Nucleus accumbens (tissue), 56 donors: ENCODE measurements at regions not wholly inside any gene's neighbourhood (a gene's known extent, or its start where the extent isn't known, plus 50 kb on each side); places are given as distances from the start of the nearest gene placed in this dataset.
"Not testable (repeated sequence)": the region's sequence is repeated elsewhere in the genome, so short reads cannot be mapped to it uniquely, and the experiment has no call there.

Source experiments
- DNase-seq, 56 donors: peaks; one replicate each; lab custom pipeline; 2025; lab: John Stamatoyannopoulos, UW

GRCh38 chr5:34258598-34258997, 215.6 kb upstream of the C1QTNF3 start:
- not testable (repeated sequence) for DNase-seq

GRCh38 chr5:34261020-34261419, 218.0 kb upstream of the C1QTNF3 start:
- not testable (repeated sequence) for DNase-seq

- DNase-seq = not testable (repeated sequence)
Measured at GRCh38 chr5:34266151-34266550, 223.1 kb upstream of the C1QTNF3 start.

- not testable (repeated sequence) for DNase-seq
Measured at GRCh38 chr5:34296759-34297158, 253.7 kb upstream of the C1QTNF3 start.

GRCh38 chr5:34329201-34329600, 286.2 kb upstream of the C1QTNF3 start:
- DNase-seq = not testable (repeated sequence)

- DNase-seq = not testable (repeated sequence)
Measured at GRCh38 chr5:34329611-34330108, 286.6 kb upstream of the C1QTNF3 start.

GRCh38 chr5:34331928-34332454, 289.0 kb upstream of the C1QTNF3 start:
- DNase-seq = not testable (repeated sequence)

GRCh38 chr5:34339408-34340001, 296.5 kb upstream of the C1QTNF3 start:
- not testable (repeated sequence) for DNase-seq

GRCh38 chr5:34354440-34354839, 301.7 kb upstream of the RAI14 start:
- DNase-seq = not testable (repeated sequence)

GRCh38 chr5:34371417-34371816, 284.7 kb upstream of the RAI14 start:
- DNase-seq = not testable (repeated sequence)

GRCh38 chr5:34371817-34372216, 284.3 kb upstream of the RAI14 start:
- DNase-seq = not testable (repeated sequence)

GRCh38 chr5:34372739-34373138, 283.4 kb upstream of the RAI14 start:
- DNase-seq = not testable (repeated sequence)

- not testable (repeated sequence) for DNase-seq
Measured at GRCh38 chr5:34377651-34378050, 278.5 kb upstream of the RAI14 start.

- DNase-seq = not testable (repeated sequence)
Measured at GRCh38 chr5:34378498-34378897, 277.6 kb upstream of the RAI14 start.

- DNase-seq = not testable (repeated sequence)
Measured at GRCh38 chr5:34388754-34389153, 267.4 kb upstream of the RAI14 start.

GRCh38 chr5:34409373-34409772, 246.8 kb upstream of the RAI14 start:
- no peak for DNase-seq

GRCh38 chr5:34410411-34411139, 245.6 kb upstream of the RAI14 start:
- no peak for DNase-seq

GRCh38 chr5:34411470-34412346, 244.4 kb upstream of the RAI14 start:
- DNase-seq = no peak

GRCh38 chr5:34412736-34413135, 243.4 kb upstream of the RAI14 start:
- no peak for DNase-seq

- DNase-seq = no peak
Measured at GRCh38 chr5:34415559-34416198, 240.4 kb upstream of the RAI14 start.
